ENCODE measurements at regions not wholly inside any gene's neighbourhood (a gene's known extent, or its start where the extent isn't known, plus 50 kb on each side); places are given as distances from the start of the nearest gene placed in this dataset.

GRCh38 chr13:78476910-78477309 is 126.4 kb downstream of the POU4F1 start:
- Histone ChIP-seq H3K4me2 (ENCODE audit: low read length) (no peak overlapping the region), H3K14ac (ENCODE audit: low read length) (no peak overlapping the region), H3K4me3 (ENCODE audit: low read depth, low read length) (no peak overlapping the region), H3K4me1 (ENCODE audit: control insufficient read depth in 1 of 2, insufficient read depth in 2 of 2, low read length in 2 of 2) (no peaks in the 10 kb centered on the region), H2BK12ac (ENCODE audit: low read length) (no peak overlapping the region), H3K27me3 (ENCODE audit: insufficient read depth, low read length) (no peaks in the 10 kb centered on the region), H3K27ac (ENCODE audit: low read depth, low read length) (no peak overlapping the region), H3K9ac (ENCODE audit: low read length) (no peak overlapping the region), H2AK5ac (ENCODE audit: low read length) (no peak overlapping the region), H3K79me2 (ENCODE audit: control insufficient read depth, insufficient read depth, low read length, poor library complexity) (no peaks in the 10 kb centered on the region), H4K12ac (ENCODE audit: low read depth, low read length) (no peak overlapping the region), H3K79me1 (ENCODE audit: low read length) (no peaks in the 10 kb centered on the region), H3K36me3 (ENCODE audit: control insufficient read depth in 1 of 2, insufficient read depth in 2 of 2, low read length in 2 of 2) (no peaks in the 10 kb centered on the region), H3K23ac (ENCODE audit: low read length) (no peak overlapping the region), H2AFZ (ENCODE audit: insufficient read depth, low read length, poor library complexity) (no peak overlapping the region), H2BK5ac (ENCODE audit: low read depth, low read length, poor library complexity) (no peak overlapping the region), H2BK120ac (ENCODE audit: insufficient read depth, low read length, poor library complexity) (no peak overlapping the region), H3K18ac (ENCODE audit: low read length) (no peak overlapping the region), H3K4ac (ENCODE audit: low read depth, low read length) (no peak overlapping the region), H3K9me3 (ENCODE audit: insufficient read depth, low read depth, low read length) (no peaks in the 10 kb centered on the region), H4K91ac (ENCODE audit: low read depth, low read length) (no peak overlapping the region), H4K8ac (ENCODE audit: low read depth, low read length) (no peak overlapping the region)
- WGBS (ENCODE audit: extremely low coverage, insufficient coverage, insufficient read length), result 100% methylated on average over 2 of the region's 8 CpGs
- DNase-seq, result no peak

- Histone ChIP-seq H3K79me2 (ENCODE audit: control insufficient read depth, insufficient read depth, low read length, poor library complexity) (no peaks in the 10 kb centered on the region), H3K79me1 (ENCODE audit: low read length) (no peaks in the 10 kb centered on the region), H3K4me1 (ENCODE audit: control insufficient read depth in 1 of 2, insufficient read depth in 2 of 2, low read length in 2 of 2) (no peaks in the 10 kb centered on the region), H3K4me3 (ENCODE audit: low read depth, low read length) (no peak overlapping the region), H3K18ac (ENCODE audit: low read length) (no peak overlapping the region), H3K4me2 (ENCODE audit: low read length) (no peak overlapping the region), H3K36me3 (ENCODE audit: control insufficient read depth in 1 of 2, insufficient read depth in 2 of 2, low read length in 2 of 2) (no peaks in the 10 kb centered on the region), H3K23ac (ENCODE audit: low read length) (no peak overlapping the region), H3K9ac (ENCODE audit: low read length) (no peak overlapping the region), H2BK5ac (ENCODE audit: low read depth, low read length, poor library complexity) (no peak overlapping the region), H2BK12ac (ENCODE audit: low read length) (no peak overlapping the region), H4K91ac (ENCODE audit: low read depth, low read length) (no peak overlapping the region), H3K9me3 (ENCODE audit: insufficient read depth, low read depth, low read length) (no peaks in the 10 kb centered on the region), H4K8ac (ENCODE audit: low read depth, low read length) (no peak overlapping the region), H3K14ac (ENCODE audit: low read length) (no peak overlapping the region), H3K27ac (ENCODE audit: low read depth, low read length) (no peak overlapping the region), H2BK120ac (ENCODE audit: insufficient read depth, low read length, poor library complexity) (no peak overlapping the region), H4K12ac (ENCODE audit: low read depth, low read length) (no peak overlapping the region), H3K27me3 (ENCODE audit: insufficient read depth, low read length) (no peaks in the 10 kb centered on the region), H3K4ac (ENCODE audit: low read depth, low read length) (no peak overlapping the region), H2AK5ac (ENCODE audit: low read length) (no peak overlapping the region), H2AFZ (ENCODE audit: insufficient read depth, low read length, poor library complexity) (no peak overlapping the region)
- WGBS (ENCODE audit: extremely low coverage, insufficient coverage, insufficient read length), result no CpG with 5 or more reads among the region's 2 CpGs
- DNase-seq, result no peak
Observed at GRCh38 chr13:78468621-78469020, 134.7 kb downstream of the POU4F1 start.

GRCh38 chr13:78465250-78465649 is 138.1 kb downstream of the POU4F1 start:
- H2AK5ac ChIP-seq (ENCODE audit: low read length), result no peak overlapping the region
- H3K4me2 ChIP-seq (ENCODE audit: low read length), result no peak overlapping the region
- no peak overlapping the region for H3K4me3 ChIP-seq (ENCODE audit: low read depth, low read length)
- H3K9me3 ChIP-seq (ENCODE audit: insufficient read depth, low read depth, low read length), result no peaks in the 10 kb centered on the region
- no peak overlapping the region for H3K27ac ChIP-seq (ENCODE audit: low read depth, low read length)
- no peaks in the 10 kb centered on the region for H3K79me1 ChIP-seq (ENCODE audit: low read length)
- no peaks in the 10 kb centered on the region for H3K79me2 ChIP-seq (ENCODE audit: control insufficient read depth, insufficient read depth, low read length, poor library complexity)
- no peaks in the 10 kb centered on the region for H3K36me3 ChIP-seq (ENCODE audit: control insufficient read depth in 1 of 2, insufficient read depth in 2 of 2, low read length in 2 of 2)
- no peaks in the 10 kb centered on the region for H3K4me1 ChIP-seq (ENCODE audit: control insufficient read depth in 1 of 2, insufficient read depth in 2 of 2, low read length in 2 of 2)
- H3K18ac ChIP-seq (ENCODE audit: low read length), result no peak overlapping the region
- no peak overlapping the region for H2BK5ac ChIP-seq (ENCODE audit: low read depth, low read length, poor library complexity)
- no peak overlapping the region for H3K9ac ChIP-seq (ENCODE audit: low read length)
- no peak overlapping the region for H3K4ac ChIP-seq (ENCODE audit: low read depth, low read length)
- DNase-seq, result no peak
- no peak overlapping the region for H2BK12ac ChIP-seq (ENCODE audit: low read length)
- no peak overlapping the region for H2AFZ ChIP-seq (ENCODE audit: insufficient read depth, low read length, poor library complexity)
- H4K91ac ChIP-seq (ENCODE audit: low read depth, low read length), result no peak overlapping the region
- H3K27me3 ChIP-seq (ENCODE audit: insufficient read depth, low read length), result no peaks in the 10 kb centered on the region
- no peak overlapping the region for H3K23ac ChIP-seq (ENCODE audit: low read length)
- no peak overlapping the region for H3K14ac ChIP-seq (ENCODE audit: low read length)
- no peak overlapping the region for H4K8ac ChIP-seq (ENCODE audit: low read depth, low read length)
- H4K12ac ChIP-seq (ENCODE audit: low read depth, low read length), result no peak overlapping the region
- no peak overlapping the region for H2BK120ac ChIP-seq (ENCODE audit: insufficient read depth, low read length, poor library complexity)
- WGBS (ENCODE audit: extremely low coverage, insufficient coverage, insufficient read length), result no CpG with 5 or more reads among the region's 1 CpG

DNA sequence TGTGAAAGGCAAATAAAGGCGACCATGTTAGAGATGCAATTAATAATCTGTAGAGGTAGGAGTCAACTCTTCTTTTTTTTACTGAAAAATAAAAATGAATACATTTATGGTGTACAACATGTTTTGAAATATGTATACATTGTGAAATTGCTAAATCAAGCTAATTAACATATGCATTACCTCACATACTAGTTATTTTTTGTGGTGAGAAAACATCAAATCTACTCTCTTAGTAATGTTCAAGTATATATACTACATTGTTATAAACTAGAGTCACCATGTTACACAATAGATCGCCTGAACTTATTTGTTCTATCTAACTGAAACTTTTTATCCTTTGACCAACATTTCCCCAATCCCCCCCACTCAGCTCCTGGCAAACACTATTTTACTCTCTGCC is 143.2 kb downstream of the POU4F1 start:
- Histone ChIP-seq H4K91ac (ENCODE audit: low read depth, low read length) (no peak overlapping the region), H3K79me1 (ENCODE audit: low read length) (no peaks in the 10 kb centered on the region), H2AK5ac (ENCODE audit: low read length) (no peak overlapping the region), H4K8ac (ENCODE audit: low read depth, low read length) (no peak overlapping the region), H4K12ac (ENCODE audit: low read depth, low read length) (no peak overlapping the region), H2BK5ac (ENCODE audit: low read depth, low read length, poor library complexity) (no peak overlapping the region), H2AFZ (ENCODE audit: insufficient read depth, low read length, poor library complexity) (no peak overlapping the region), H3K14ac (ENCODE audit: low read length) (no peak overlapping the region), H3K27ac (ENCODE audit: low read depth, low read length) (no peak overlapping the region), H3K4me1 (ENCODE audit: control insufficient read depth in 1 of 2, insufficient read depth in 2 of 2, low read length in 2 of 2) (no peaks in the 10 kb centered on the region), H2BK12ac (ENCODE audit: low read length) (no peak overlapping the region), H2BK120ac (ENCODE audit: insufficient read depth, low read length, poor library complexity) (no peak overlapping the region), H3K4ac (ENCODE audit: low read depth, low read length) (no peak overlapping the region), H3K23ac (ENCODE audit: low read length) (no peak overlapping the region), H3K36me3 (ENCODE audit: control insufficient read depth in 1 of 2, insufficient read depth in 2 of 2, low read length in 2 of 2) (no peaks in the 10 kb centered on the region), H3K18ac (ENCODE audit: low read length) (no peak overlapping the region), H3K9me3 (ENCODE audit: insufficient read depth, low read depth, low read length) (no peaks in the 10 kb centered on the region), H3K79me2 (ENCODE audit: control insufficient read depth, insufficient read depth, low read length, poor library complexity) (no peaks in the 10 kb centered on the region), H3K4me2 (ENCODE audit: low read length) (no peak overlapping the region), H3K27me3 (ENCODE audit: insufficient read depth, low read length) (no peaks in the 10 kb centered on the region), H3K4me3 (ENCODE audit: low read depth, low read length) (no peak overlapping the region), H3K9ac (ENCODE audit: low read length) (no peak overlapping the region)
- WGBS (ENCODE audit: extremely low coverage, insufficient coverage, insufficient read length), result no CpG with 5 or more reads among the region's 2 CpGs
- no peak for DNase-seq

All from trophoblast cell (in vitro differentiated cells and primary cell).